ENCODE measurements at regions not wholly inside any gene's neighbourhood (a gene's known extent, or its start where the extent isn't known, plus 50 kb on each side); places are given as distances from the start of the nearest gene placed in this dataset.

GRCh38 chr2:167342769-167343168, 454.5 kb downstream of the XIRP2 start:
- no peak for TF ChIP-seq PATZ1 (CRISPR knock-in tag; IDR thresholded peaks at IDR 0.05; ENCODE audit: borderline replicate concordance)
- TF ChIP-seq CSDC2 (CRISPR knock-in tag; IDR thresholded peaks at IDR 0.05), result no peak
- no peak for TF ChIP-seq OSR1 (CRISPR knock-in tag; IDR thresholded peaks at IDR 0.05)

Data from SK-N-SH treated with all-trans-retinoic acid at 6 μM for 48 hours (cell line).